NT2/D1 (cell line): ENCODE measurements at regions not wholly inside any gene's neighbourhood (a gene's known extent, or its start where the extent isn't known, plus 50 kb on each side); places are given as distances from the start of the nearest gene placed in this dataset.

ENCODE experiments used
- DNase-seq: peaks from one replicate; pipeline ENCODE4 v3.0.0-alpha.2; 2011; ENCODE audit warnings: low read depth, low spot score
- H3K27me3 ChIP-seq: 2 replicates; pipeline ENCODE4 v1.6.0; 2011; ENCODE audit warnings: mild to moderate bottlenecking; ENCODE audit not compliant: insufficient read length, insufficient read depth
- H3K36me3 ChIP-seq: 2 replicates; pipeline ENCODE4 v1.6.1; 2011; ENCODE audit warnings: mild to moderate bottlenecking, low read length, mixed read lengths; ENCODE audit not compliant: insufficient read depth, insufficient read length
- H3K4me1 ChIP-seq: 2 replicates; pipeline ENCODE4 v1.5.1; 2011; ENCODE audit not compliant: insufficient read depth, insufficient read length
- H3K4me3 ChIP-seq: 2 replicates; pipeline ENCODE4 v1.5.1; 2011; ENCODE audit warnings: low read depth; ENCODE audit not compliant: insufficient read length
- H3K9ac ChIP-seq: 2 replicates; pipeline ENCODE4 v1.6.0; 2011; ENCODE audit warnings: low read depth; ENCODE audit not compliant: insufficient read length
- H3K9me3 ChIP-seq: 2 replicates; pipeline ENCODE4 v1.5.1; 2011; ENCODE audit warnings: mild to moderate bottlenecking, low read length; ENCODE audit not compliant: insufficient read depth
- SUZ12 ChIP-seq: IDR thresholded peaks from 2 replicates; pipeline ENCODE4 v1.6.1; 2011; ENCODE audit not compliant: insufficient read length, insufficient read depth; ENCODE audit errors: extremely low read depth
- YY1 ChIP-seq: IDR thresholded peaks from 2 replicates; pipeline ENCODE4 v1.6.1; 2011; ENCODE audit not compliant: insufficient read length, insufficient read depth
- ZNF274 ChIP-seq: IDR thresholded peaks from 2 replicates; pipeline ENCODE4 v1.6.1; 2011; ENCODE audit warnings: mild to moderate bottlenecking, low read depth, low read length

DNA sequence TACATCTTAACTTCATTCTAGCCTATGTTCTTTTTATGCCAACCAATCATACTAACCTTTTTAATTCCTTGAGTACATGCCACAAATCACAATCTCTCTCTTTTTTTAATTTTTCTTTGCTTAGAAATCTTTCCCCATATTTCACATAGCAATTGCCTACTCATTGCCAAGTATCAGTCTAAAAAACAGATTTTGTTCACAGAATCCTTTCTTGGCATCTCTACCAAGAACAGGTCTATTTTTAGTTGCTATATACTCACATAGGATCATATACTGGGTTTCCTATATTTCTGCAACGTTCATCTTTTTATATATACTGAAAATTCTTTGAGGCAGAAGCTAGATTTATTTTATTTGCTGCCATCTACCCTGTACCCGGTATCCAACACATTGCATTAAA is 292.1 kb downstream of the GASK1B start:
- no peaks in the 10 kb centered on the region for H3K27me3 ChIP-seq
- no peak overlapping the region for H3K4me3 ChIP-seq
- TF ChIP-seq YY1 (no peak), ZNF274 (no peak), SUZ12 (no peak)
- H3K9ac ChIP-seq: no peak overlapping the region
- no peaks in the 10 kb centered on the region for H3K9me3 ChIP-seq
- no peaks in the 10 kb centered on the region for H3K36me3 ChIP-seq
- DNase-seq: no peak
- no peaks in the 10 kb centered on the region for H3K4me1 ChIP-seq

- no peak for TF ChIP-seq ZNF274
- no peak for TF ChIP-seq YY1
- TF ChIP-seq SUZ12: no peak
These were observed 318.0 kb downstream of the GASK1B start for GRCh38 chr4:157854819-157855218.

GRCh38 chr4:157840648-157841047 is 332.2 kb downstream of the GASK1B start:
- Histone ChIP-seq H3K36me3 (no peaks in the 10 kb centered on the region), H3K4me1 (no peaks in the 10 kb centered on the region), H3K9me3 (no peaks in the 10 kb centered on the region), H3K4me3 (no peak overlapping the region), H3K9ac (no peak overlapping the region), H3K27me3 (no peaks in the 10 kb centered on the region)
- no peak for DNase-seq
- TF ChIP-seq YY1: no peak
- no peak for TF ChIP-seq ZNF274
- no peak for TF ChIP-seq SUZ12

More at GRCh38 chr4:157854819-157855218, 318.0 kb downstream of the GASK1B start:
- Histone ChIP-seq H3K4me1 (no peaks in the 10 kb centered on the region), H3K4me3 (no peak overlapping the region), H3K36me3 (no peaks in the 10 kb centered on the region), H3K27me3 (no peaks in the 10 kb centered on the region), H3K9ac (no peak overlapping the region), H3K9me3 (no peaks in the 10 kb centered on the region)
- no peak for DNase-seq

- no peaks in the 10 kb centered on the region for H3K36me3 ChIP-seq
- TF ChIP-seq SUZ12 (no peak), ZNF274 (no peak)
- DNase-seq: no peak
- H3K9ac ChIP-seq: no peak overlapping the region
- H3K9me3 ChIP-seq: no peaks in the 10 kb centered on the region
- H3K4me3 ChIP-seq: no peak overlapping the region
- no peaks in the 10 kb centered on the region for H3K4me1 ChIP-seq
- H3K27me3 ChIP-seq: no peaks in the 10 kb centered on the region
These were observed 332.8 kb downstream of the GASK1B start for GRCh38 chr4:157840034-157840433.

DNA sequence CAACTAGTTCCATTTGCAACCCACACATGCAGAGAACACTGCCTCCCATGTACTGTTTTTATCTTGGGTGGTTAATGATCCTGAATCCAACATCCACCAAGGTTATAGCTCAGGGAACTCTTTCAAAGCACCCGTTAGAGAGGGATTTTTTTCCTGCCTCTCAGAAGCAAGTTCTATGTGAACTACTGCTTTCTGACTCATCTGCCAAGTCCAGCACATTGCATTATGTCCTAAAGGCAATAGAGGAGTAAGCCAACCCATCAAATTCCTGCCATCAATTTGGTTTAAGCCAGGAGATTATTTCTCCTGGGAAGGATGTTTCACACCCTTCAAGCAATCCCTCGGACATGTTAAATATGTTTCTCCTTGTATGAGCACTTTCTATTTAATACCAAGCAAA is 334.5 kb downstream of the GASK1B start:
- no peak overlapping the region for H3K4me3 ChIP-seq
- no peaks in the 10 kb centered on the region for H3K36me3 ChIP-seq
- no peaks in the 10 kb centered on the region for H3K4me1 ChIP-seq
- H3K9me3 ChIP-seq: no peaks in the 10 kb centered on the region
- H3K27me3 ChIP-seq: no peaks in the 10 kb centered on the region
- no peak for DNase-seq
- no peak for TF ChIP-seq ZNF274
- TF ChIP-seq SUZ12: no peak
- no peak for TF ChIP-seq YY1
- H3K9ac ChIP-seq: no peak overlapping the region

- H3K36me3 ChIP-seq: no peaks in the 10 kb centered on the region
- no peaks in the 10 kb centered on the region for H3K27me3 ChIP-seq
- H3K9ac ChIP-seq: no peak overlapping the region
- TF ChIP-seq SUZ12: no peak
- TF ChIP-seq ZNF274: no peak
- no peak for TF ChIP-seq YY1
- no peaks in the 10 kb centered on the region for H3K9me3 ChIP-seq
- no peak for DNase-seq
- H3K4me1 ChIP-seq: no peaks in the 10 kb centered on the region
- no peak overlapping the region for H3K4me3 ChIP-seq
These were observed 335.6 kb downstream of the GASK1B start for GRCh38 chr4:157837071-157837703.

DNA sequence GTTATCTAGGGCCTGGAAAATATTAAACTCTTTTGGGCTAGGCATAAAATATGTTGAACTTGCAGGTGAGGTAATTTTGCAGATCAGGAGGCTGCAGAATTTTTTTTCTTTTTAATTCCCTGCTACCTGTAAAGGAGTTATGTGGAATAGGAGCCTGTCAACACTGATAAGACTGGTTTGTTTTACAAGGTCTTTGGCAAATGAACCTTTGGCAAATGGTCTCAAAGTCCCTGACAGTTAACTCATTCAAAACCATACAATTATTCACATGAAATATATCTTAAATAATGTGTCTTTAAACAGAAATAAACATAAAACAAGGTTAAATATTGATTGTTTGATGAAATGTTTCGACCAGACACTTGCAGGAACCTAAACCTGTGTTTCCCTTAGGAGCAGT is 340.2 kb downstream of the GASK1B start:
- no peak overlapping the region for H3K9ac ChIP-seq
- H3K4me3 ChIP-seq: no peak overlapping the region
- H3K36me3 ChIP-seq: no peaks in the 10 kb centered on the region
- DNase-seq: no peak
- H3K27me3 ChIP-seq: no peaks in the 10 kb centered on the region
- H3K4me1 ChIP-seq: no peaks in the 10 kb centered on the region
- H3K9me3 ChIP-seq: no peaks in the 10 kb centered on the region
- TF ChIP-seq ZNF274 (no peak), YY1 (no peak), SUZ12 (no peak)

DNA sequence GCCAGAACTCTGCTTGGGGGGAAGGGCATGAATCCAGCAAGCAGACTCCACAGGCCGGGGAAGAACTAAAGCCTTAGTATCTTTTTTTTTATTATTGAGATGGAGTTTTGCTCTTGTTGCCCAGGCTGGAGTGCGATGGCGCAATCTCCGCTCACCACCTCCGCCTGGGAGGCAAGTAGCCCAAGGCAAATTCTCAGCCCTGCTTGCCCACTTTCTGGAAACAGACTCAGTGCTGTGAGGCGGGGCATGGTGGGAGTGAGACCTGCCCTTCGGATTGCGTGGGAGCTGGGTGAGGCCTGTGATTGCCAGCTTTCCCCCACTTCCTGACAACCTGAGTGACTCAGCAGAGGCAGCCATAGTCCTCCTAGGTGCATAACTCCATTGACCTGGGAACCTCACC is 348.8 kb downstream of the GASK1B start:
- no peak overlapping the region for H3K4me3 ChIP-seq
- H3K9ac ChIP-seq: no peak overlapping the region
- TF ChIP-seq YY1 (no peak), SUZ12 (no peak), ZNF274 (no peak)
- no peaks in the 10 kb centered on the region for H3K36me3 ChIP-seq
- DNase-seq: no peak
- no peaks in the 10 kb centered on the region for H3K27me3 ChIP-seq
- H3K4me1 ChIP-seq: no peaks in the 10 kb centered on the region
- H3K9me3 ChIP-seq: no peaks in the 10 kb centered on the region; the same call in 1 of the 2 replicates
